Mucosa of gallbladder (tissue), 1 donor: ENCODE measurements at regions not wholly inside any gene's neighbourhood (a gene's known extent, or its start where the extent isn't known, plus 50 kb on each side); places are given as distances from the start of the nearest gene placed in this dataset.
A peak's percentile ranks its signal among the peaks of the same experiment; 100 is the strongest.

Source experiments
- DNase-seq: peaks from one replicate; pipeline ENCODE4 v3.0.0-alpha.2; 2020; ENCODE audit warnings: low spot score
- donor health status: DM: no; HTN: no; CAD: no.

DNA sequence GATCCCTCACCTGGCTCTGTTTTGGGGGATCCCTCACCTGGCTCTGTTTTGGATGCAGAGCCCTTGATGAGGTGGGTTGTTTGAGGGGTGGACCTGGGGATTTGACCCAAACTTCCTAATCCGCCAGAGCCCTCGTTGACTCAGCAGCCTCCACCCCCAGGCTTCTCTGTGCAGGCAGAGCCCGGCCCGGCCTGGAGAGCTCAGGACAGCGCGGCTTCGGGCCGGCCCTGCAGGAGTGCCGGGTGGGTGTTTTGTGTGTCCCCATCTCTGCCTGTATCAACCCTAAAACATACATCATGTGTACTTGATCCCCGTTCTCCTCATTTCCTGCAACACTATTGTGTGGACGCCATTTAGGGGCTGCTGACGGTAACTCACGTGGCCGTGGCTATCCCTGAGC, 124.2 kb downstream of the SIK1 start:
- DNase-seq = no peak

- DNase-seq = no peak
These were observed 124.8 kb downstream of the SIK1 start for GRCh38 chr21:43302062-43302700.

- no peak for DNase-seq
These were observed 125.4 kb downstream of the SIK1 start for GRCh38 chr21:43301409-43302061.

DNA sequence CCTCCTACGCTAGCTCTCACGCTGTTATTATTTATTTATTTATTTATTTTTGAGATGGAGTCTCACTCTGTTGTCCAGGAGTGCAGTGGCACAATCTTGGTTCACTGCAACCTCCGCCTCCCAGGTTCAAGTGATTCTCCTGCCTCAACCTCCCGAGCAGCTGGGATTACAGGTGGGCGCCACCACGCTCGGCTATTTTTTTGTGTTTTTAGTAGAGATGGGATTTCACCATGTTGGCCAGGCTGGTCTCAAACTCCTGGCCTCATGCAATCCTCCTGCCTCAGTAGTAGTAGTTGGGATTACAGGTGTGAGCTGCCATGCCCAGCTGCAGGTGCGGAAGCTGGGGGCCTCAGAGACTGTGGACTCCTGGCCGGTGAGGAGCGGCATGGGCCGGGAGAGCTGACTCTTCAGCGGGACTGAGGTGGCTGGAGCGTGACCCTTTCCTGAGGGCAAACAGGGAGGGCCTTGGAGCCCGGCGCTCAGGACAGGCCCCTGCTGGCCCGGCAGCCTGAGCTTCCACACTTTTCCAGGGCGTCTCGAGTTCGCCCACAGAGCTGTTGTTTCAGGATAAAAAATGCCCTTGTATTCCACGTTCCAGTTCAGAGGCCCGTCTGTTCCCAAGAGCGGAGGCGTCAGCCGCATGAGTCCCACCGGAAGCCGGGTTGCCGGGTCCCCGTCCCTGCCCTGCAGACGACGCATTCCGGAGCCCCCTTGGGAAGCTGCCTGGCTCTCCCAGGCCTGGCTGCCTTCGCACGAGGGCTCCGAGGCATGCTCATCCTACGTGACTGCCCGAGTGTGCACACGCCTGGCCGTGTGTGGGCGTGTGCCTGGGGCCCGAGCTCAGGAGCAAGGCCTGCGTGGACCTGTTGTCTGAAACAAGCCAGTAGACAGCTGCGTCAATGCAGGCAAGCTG, 126.2 kb downstream of the SIK1 start:
- no peak for DNase-seq

- DNase-seq = peak; percentile 25
These were observed 127.3 kb downstream of the SIK1 start for GRCh38 chr21:43299441-43300277.

- no peak for DNase-seq
These were observed 128.1 kb downstream of the SIK1 start for GRCh38 chr21:43298546-43299440.

- DNase-seq = no peak
These were observed 128.9 kb downstream of the SIK1 start for GRCh38 chr21:43297989-43298388.

- DNase-seq = no peak
These were observed 128.7 kb downstream of the CRYAA start for GRCh38 chr21:43297391-43297981.

DNA sequence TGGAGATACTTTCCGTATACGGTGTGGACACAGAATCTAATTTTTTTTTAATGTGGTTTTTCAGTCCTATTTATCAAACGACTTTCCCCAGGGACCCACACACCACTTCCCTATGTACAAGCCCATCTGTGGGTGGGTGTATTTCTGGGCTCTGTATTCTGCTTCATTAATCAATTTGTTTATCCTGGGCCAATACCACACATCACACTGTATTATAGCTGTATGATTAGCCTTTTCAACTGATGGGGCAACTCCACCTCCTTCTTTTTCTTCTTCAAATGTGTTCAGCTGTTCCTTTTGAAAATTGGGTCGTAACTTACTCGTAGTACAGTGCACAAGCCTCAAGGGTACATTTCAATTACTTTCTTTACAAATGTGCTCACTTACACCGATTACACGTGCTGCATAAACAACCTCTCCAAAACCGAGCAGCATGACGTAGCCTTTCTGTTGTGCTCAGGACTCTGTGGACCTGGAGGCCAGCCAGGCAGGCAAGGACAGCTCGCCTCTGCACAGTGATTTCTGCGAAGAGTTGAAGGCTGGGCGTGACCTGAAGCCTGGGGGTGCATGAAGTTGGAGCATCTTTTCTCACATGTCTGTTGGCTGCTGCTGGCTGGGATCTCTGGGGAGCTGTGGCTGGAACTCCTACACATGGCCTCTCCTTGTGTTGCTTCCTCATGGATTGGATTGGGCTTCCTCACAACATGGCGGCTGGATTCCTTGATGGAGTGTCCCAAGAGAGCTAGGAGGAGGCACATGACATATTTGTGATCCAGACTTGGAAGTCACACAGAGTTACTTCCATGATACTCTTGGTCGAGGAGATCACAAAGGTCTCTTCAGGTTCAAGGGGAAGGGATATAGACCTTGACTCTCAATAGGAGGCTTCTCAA, 126.5 kb downstream of the CRYAA start:
- DNase-seq = no peak

- DNase-seq = no peak
These were observed 125.5 kb downstream of the CRYAA start for GRCh38 chr21:43294194-43294902.

DNA sequence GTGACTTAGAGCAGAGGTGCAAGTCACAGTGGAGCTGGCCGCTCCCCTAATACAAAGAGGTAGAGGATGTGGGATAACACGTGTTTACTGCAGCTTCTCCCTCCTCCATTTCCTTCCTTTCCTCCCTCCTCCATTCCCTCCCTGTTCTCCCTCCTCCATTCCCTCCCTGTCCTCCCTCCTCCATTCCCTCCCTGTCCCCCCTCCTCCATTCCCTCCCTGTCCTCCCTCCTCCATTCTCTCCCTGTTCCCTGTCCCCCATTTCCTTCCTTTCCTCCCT, 124.0 kb downstream of the CRYAA start:
- DNase-seq = no peak

DNA sequence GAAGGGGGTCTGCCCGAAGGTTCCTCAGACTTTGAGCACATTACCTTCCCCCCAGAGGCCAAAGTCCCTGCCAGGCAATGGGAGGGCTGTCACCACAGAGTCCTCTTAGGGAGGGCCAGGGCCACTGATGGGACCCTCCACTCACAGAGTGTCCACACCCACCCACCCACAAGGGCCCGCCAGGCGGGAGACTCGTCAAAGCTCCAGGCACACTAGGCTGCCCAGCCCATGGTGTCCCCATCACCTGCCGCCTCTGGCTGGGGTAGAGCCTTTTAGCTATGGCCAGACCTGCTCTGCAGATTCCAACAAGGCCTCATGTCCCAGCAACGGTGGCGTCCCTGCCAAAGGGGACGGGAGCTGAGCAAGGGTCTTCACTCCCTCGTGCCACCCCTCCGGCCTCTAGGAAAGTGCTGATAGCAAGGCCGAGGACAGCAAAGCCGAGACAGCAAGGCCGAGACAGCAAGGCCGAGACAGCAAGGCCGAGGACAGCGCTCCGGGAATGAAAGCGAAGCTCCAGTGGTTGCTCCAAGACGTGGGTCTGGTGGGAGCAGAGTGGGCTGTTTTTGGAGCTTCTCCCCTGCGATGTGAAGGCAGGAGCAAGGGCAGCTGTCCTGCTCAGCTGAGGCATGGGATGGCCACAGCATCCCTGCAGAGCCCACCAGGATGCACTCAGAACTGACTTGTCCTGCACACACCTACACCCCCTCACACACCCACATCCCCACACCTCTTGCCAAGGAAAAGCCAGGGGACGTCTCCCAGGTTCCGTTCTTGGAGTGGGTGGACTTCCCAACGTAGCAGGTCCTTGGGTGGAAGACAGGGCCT, 123.4 kb downstream of the CRYAA start:
- DNase-seq = no peak

GRCh38 chr21:43291347-43291950, 122.6 kb downstream of the CRYAA start:
- no peak for DNase-seq

DNA sequence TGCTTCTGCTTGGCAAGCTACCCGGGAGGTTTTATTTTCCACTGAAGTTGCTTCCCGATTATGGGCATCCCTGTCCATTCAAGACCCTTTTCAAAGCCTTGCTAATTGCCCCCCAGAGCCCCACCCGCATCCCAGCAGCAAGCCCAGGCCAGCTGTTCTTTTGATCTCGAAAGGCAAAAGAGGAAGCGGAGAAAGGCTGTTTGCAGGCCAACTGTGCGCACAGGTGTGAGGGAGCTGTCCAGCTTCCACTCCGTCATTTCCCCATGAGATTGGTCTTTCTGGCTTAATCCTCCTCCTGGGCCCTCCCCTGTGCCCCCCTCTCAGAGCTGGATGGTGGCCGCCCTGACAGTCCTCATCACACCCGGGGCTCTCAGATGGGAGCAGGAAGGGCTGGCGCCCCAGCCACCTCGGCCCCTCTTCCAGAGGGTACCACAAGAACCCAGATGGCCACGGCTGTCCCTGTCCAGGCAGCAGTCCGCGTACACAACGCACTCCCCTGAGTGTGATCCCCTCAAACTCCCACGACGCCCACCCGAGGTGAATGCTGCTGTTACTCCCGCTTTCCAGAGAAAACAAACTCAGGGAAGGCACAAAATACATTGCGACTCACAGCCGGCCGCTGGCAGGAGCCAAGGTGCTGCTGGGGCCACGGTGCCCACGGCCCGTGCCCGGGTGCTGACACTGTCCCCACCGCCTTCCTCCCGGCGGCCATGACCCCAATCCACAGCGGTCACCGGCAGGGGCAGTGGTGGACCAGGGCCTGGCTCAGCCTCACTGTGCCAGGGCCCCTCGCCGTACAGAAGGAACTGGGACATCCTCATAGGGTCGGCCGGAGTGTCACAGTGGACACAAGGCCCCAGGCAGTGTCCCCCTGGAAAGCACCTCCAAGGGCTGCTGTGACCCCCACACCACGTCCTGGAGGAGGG, 121.9 kb downstream of the CRYAA start:
- no peak for DNase-seq

DNA sequence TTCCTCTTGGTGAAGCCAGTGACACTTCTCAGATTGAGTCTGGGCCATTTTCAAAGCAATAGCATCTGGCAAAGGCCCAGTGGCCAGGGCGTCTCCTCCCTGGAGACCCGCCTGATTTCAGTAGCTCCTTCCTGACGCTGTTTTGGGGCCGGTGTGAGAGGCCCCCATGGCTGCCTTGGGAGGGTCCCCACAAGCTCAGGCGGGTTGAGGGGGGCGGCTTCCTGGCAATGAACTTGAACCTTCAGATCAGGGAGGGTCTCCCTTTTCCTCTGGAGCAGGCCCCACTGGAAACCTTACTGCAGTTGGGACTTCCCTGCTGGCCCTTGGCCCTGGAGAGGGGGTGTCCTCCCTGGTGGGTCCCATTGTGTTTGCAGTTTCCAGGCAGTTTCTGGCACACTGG, 121.2 kb downstream of the CRYAA start:
- no peak for DNase-seq

DNA sequence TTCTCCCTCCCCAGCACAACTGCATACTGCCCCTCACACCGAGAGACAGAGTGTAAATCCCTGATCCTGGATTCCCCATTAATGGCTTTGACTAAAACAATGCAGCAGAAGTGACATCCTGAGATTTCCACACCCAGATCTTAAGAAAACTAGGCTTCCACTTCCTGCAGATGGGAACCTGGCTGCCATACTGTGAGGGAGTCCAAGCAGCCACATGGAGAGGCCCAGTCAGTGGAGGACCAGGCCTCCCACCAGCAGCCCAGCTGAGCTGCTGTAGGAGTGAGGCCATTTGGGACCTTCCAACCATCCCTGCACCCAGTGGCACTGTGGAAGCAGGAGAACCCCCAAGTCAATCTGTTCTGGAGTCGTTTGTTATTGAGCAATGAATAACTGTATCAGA, 120.6 kb downstream of the CRYAA start:
- DNase-seq = no peak
